Neuronal stem cell (in vitro differentiated cells): ENCODE measurements at regions not wholly inside any gene's neighbourhood (a gene's known extent, or its start where the extent isn't known, plus 50 kb on each side); places are given as distances from the start of the nearest gene placed in this dataset.

Experiments
- DNase-seq: peaks from one replicate; pipeline ENCODE4 v3.0.0-alpha.2; 2013; ENCODE audit warnings: low spot score
- H2AFZ ChIP-seq: one replicate; pipeline ENCODE4 v1.6.1; 2013; ENCODE audit warnings: mild to moderate bottlenecking, low read length, inconsistent platforms
- H2AK5ac ChIP-seq: 2 replicates; pipeline ENCODE4 v1.6.1; 2013; ENCODE audit warnings: low read depth, mild to moderate bottlenecking, inconsistent platforms, low read length, moderate library complexity, mixed read lengths
- H2BK120ac ChIP-seq: 2 replicates; pipeline ENCODE4 v1.6.1; 2013; ENCODE audit warnings: low read depth, mild to moderate bottlenecking, inconsistent platforms, low read length, moderate library complexity, mixed read lengths
- H2BK12ac ChIP-seq: one replicate; pipeline ENCODE4 v1.6.1; 2013; ENCODE audit warnings: low read length, inconsistent platforms
- H2BK15ac ChIP-seq: 2 replicates; pipeline ENCODE4 v1.6.1; 2013; ENCODE audit warnings: mild to moderate bottlenecking, low read length, inconsistent platforms, mixed read lengths
- H2BK5ac ChIP-seq: one replicate; pipeline ENCODE4 v1.6.1; 2013; ENCODE audit warnings: inconsistent platforms, mild to moderate bottlenecking, low read length, moderate library complexity
- H3K14ac ChIP-seq: one replicate; pipeline ENCODE4 v1.6.1; 2013; ENCODE audit warnings: low read length, inconsistent platforms
- H3K18ac ChIP-seq: 2 replicates; pipeline ENCODE4 v1.6.1; 2013; ENCODE audit warnings: low read length, inconsistent platforms
- H3K23ac ChIP-seq: 2 replicates; pipeline ENCODE4 v1.6.1; 2013; ENCODE audit warnings: low read depth, mild to moderate bottlenecking, mixed read lengths, low read length, inconsistent platforms; ENCODE audit not compliant: poor library complexity
- H3K27ac ChIP-seq: replicated peaks from 3 replicates; pipeline ENCODE4 v1.5.1; 2013; ENCODE audit warnings: low read length, inconsistent platforms
- H3K27me3 ChIP-seq, 3 experiments: 2 replicates each; pipeline ENCODE4 v1.6.1; 2013; ENCODE audit warnings: low read length in 3 of 3, mild to moderate bottlenecking in 2 of 3, inconsistent platforms in 1 of 3, low read depth in 1 of 3, mixed read lengths in 1 of 3, moderate library complexity in 1 of 3; ENCODE audit not compliant: control insufficient read depth in 3 of 3, insufficient read depth in 3 of 3
- H3K36me3 ChIP-seq, 2 donors: replicated peaks in 1 of 2; 2 replicates each; pipeline ENCODE4 v1.6.1; 2013; ENCODE audit warnings: low read length in 2 of 2; ENCODE audit not compliant: control insufficient read depth in 2 of 2, insufficient read depth in 2 of 2
- H3K4ac ChIP-seq: 2 replicates; pipeline ENCODE4 v1.6.1; 2013; ENCODE audit warnings: inconsistent platforms, mild to moderate bottlenecking, low read length, moderate library complexity
- H3K4me1 ChIP-seq, 2 donors: 1 replicate in 1 of 2; 2 replicates in 1 of 2; pipeline ENCODE4 v1.6.1; 2013; ENCODE audit warnings: low read length in 2 of 2, low read depth in 1 of 2; ENCODE audit not compliant: control insufficient read depth in 2 of 2, insufficient read depth in 1 of 2
- H3K4me2 ChIP-seq: one replicate; pipeline ENCODE4 v1.6.1; 2013; ENCODE audit warnings: mild to moderate bottlenecking, low read length, inconsistent platforms; ENCODE audit not compliant: insufficient read depth, poor library complexity, severe bottlenecking
- H3K4me3 ChIP-seq, 2 donors: 2 replicates each; pipeline ENCODE4 v1.5.1; 2013; ENCODE audit warnings: low read length in 2 of 2, mild to moderate bottlenecking in 2 of 2, inconsistent platforms in 1 of 2, moderate library complexity in 1 of 2
- H3K79me1 ChIP-seq: one replicate; pipeline ENCODE4 v1.6.1; 2013; ENCODE audit warnings: low read depth, mild to moderate bottlenecking, inconsistent platforms, low read length, moderate library complexity
- H3K9ac ChIP-seq: one replicate; pipeline ENCODE4 v1.6.1; 2013; ENCODE audit warnings: mild to moderate bottlenecking, low read depth, low read length, inconsistent platforms; ENCODE audit not compliant: poor library complexity
- H3K9me3 ChIP-seq, 2 donors: replicated peaks in 1 of 2; 2 replicates each; pipeline versions ENCODE3 to v1.6.1; 2013; ENCODE audit warnings: low read length in 2 of 2, mild to moderate bottlenecking in 2 of 2, inconsistent platforms in 1 of 2, low read depth in 1 of 2, mixed read lengths in 1 of 2, moderate library complexity in 1 of 2; ENCODE audit not compliant: control insufficient read depth in 2 of 2, insufficient read depth in 1 of 2
- H4K8ac ChIP-seq: one replicate; pipeline ENCODE4 v1.6.1; 2013; ENCODE audit warnings: low read depth, mild to moderate bottlenecking, inconsistent platforms, low read length, moderate library complexity
- H4K91ac ChIP-seq: one replicate; pipeline ENCODE4 v1.6.1; 2013; ENCODE audit warnings: low read length, low read depth, mild to moderate bottlenecking, inconsistent platforms; ENCODE audit not compliant: poor library complexity
- WGBS, 2 donors: extraction: QIAGEN DNeasy Blood & Tissue Kit; methylation state at CpG; one replicate each; pipeline ENCODE4 v1.1.7; 2013; ENCODE audit warnings: missing lambda C conversion rate in 2 of 2, mixed read lengths in 1 of 2; ENCODE audit not compliant: insufficient read length in 2 of 2, insufficient replicate concordance in 1 of 2; ENCODE audit errors: extremely low coverage in 2 of 2; 5-methylcytosine and 5-hydroxymethylcytosine counted together

DNA sequence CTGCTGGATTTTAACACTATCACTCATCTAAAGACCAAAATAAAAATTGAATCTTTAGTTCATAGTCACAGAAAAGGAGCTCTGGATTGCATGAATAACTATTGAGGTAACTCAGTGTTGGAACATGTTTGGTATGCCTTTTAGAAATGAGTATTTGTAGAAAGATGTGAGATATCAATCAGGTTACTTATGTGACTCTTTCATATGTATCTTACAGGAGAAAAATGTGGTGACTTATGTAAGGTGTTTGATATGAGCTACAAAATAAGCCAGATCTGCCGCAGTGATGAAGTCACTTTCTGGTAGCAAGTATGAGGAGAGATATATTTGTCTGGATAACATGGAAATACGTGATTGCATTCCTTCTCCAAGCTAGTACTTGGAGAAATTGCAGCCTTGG is 1653.3 kb upstream of the PCDH7 start:
- no peaks in the 10 kb centered on the region for H3K36me3 ChIP-seq
- H3K4me1 ChIP-seq, result no peaks in the 10 kb centered on the region
- no peak overlapping the region for H3K23ac ChIP-seq
- H2BK5ac ChIP-seq, result no peak overlapping the region
- no peak overlapping the region for H3K9ac ChIP-seq
- no peak for DNase-seq
- H3K27me3 ChIP-seq, result no peaks in the 10 kb centered on the region
- H2BK15ac ChIP-seq, result no peak overlapping the region
- no peak overlapping the region for H2BK12ac ChIP-seq
- no peak overlapping the region for H4K8ac ChIP-seq
- H3K4me2 ChIP-seq, result no peak overlapping the region
- no peak overlapping the region for H2AK5ac ChIP-seq
- H3K9me3 ChIP-seq, result peaks cover 0 to 5% of the 10 kb centered on the region in 2 donors
- no peak overlapping the region for H3K4me3 ChIP-seq
- H2BK120ac ChIP-seq, result no peak overlapping the region
- H3K14ac ChIP-seq, result no peak overlapping the region
- H3K79me1 ChIP-seq, result no peaks in the 10 kb centered on the region
- no peak overlapping the region for H2AFZ ChIP-seq
- H3K4ac ChIP-seq, result no peak overlapping the region
- H3K27ac ChIP-seq, result no peak overlapping the region
- no peak overlapping the region for H4K91ac ChIP-seq
- H3K18ac ChIP-seq, result no peak overlapping the region
- WGBS, 2 donors, result no CpG with 5 or more reads among the region's 2 CpGs

DNA sequence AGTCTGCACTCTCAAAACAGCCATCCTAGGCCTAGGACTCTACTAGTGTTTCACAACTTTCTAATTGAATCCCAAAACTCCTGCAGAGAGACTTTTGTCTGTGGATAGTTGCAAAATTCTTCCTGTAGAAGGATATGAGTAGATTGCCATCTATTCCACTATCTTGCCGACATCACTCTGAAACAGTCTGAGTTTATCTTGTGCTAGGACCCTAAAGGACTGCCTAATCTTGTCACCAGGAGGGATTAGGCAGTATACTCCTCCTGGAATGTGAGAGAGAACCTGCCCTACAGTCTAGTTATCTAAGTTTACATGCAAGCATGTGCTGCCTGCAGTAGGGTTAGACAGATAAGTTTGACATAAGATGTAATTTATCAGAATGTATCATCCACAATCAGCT is 1646.6 kb upstream of the PCDH7 start:
- Histone ChIP-seq H3K4me3 (no peak overlapping the region), H3K79me1 (no peaks in the 10 kb centered on the region), H2AFZ (no peak overlapping the region), H3K23ac (no peak overlapping the region), H3K9ac (no peak overlapping the region), H2BK12ac (no peak overlapping the region), H3K9me3 (peaks cover 5 to 9% of the 10 kb centered on the region in 2 donors), H3K4me1 (no peaks in the 10 kb centered on the region), H4K91ac (no peak overlapping the region), H3K14ac (no peak overlapping the region), H4K8ac (peak overlapping the region; percentile 73), H3K27me3 (no peaks in the 10 kb centered on the region), H3K4ac (no peak overlapping the region), H2BK15ac (no peak overlapping the region), H3K36me3 (peaks cover 0 to 2% of the 10 kb centered on the region in 2 donors), H3K4me2 (no peak overlapping the region), H2BK120ac (no peak overlapping the region), H2BK5ac (no peak overlapping the region), H3K27ac (no peak overlapping the region), H2AK5ac (no peak overlapping the region), H3K18ac (no peak overlapping the region)
- DNase-seq, result no peak
- no CpG with 5 or more reads among the region's 1 CpG for WGBS, 2 donors

GRCh38 chr4:29075366-29075765 is 1644.8 kb upstream of the PCDH7 start:
- Histone ChIP-seq H2BK15ac (no peak overlapping the region), H3K4ac (no peak overlapping the region), H2BK120ac (no peak overlapping the region), H4K8ac (no peak overlapping the region), H3K4me1 (no peaks in the 10 kb centered on the region), H2AFZ (no peak overlapping the region), H3K18ac (no peak overlapping the region), H2BK12ac (no peak overlapping the region), H3K4me3 (no peak overlapping the region), H2BK5ac (no peak overlapping the region), H3K23ac (no peak overlapping the region), H3K9me3 (peaks cover 5 to 9% of the 10 kb centered on the region in 2 donors), H2AK5ac (no peak overlapping the region), H3K4me2 (no peak overlapping the region), H3K36me3 (peaks cover 0 to 2% of the 10 kb centered on the region in 2 donors), H3K79me1 (no peaks in the 10 kb centered on the region), H4K91ac (no peak overlapping the region), H3K27ac (no peak overlapping the region), H3K9ac (no peak overlapping the region), H3K14ac (no peak overlapping the region), H3K27me3 (no peaks in the 10 kb centered on the region)
- no peak for DNase-seq
- no CpG with 5 or more reads among the region's 6 CpGs for WGBS, 2 donors

DNA sequence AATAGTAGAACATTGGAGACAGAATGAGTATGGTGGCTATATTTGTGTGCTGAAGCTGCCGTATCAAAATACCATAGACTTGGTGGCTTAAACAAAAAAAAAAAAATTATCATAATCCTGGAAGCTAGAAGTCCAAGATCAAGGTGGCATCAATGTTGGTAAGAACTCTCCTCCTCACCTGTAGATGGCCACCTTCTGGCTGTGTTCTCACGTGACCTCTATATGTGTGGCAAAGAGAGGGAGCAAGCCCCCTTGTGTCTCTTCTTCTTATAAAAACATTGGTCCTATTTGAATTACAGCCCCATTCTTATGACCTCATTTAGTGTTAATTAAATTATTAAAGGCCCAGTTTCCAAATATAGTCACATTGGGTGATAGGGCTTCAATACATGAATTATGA is 1640.9 kb upstream of the PCDH7 start:
- Histone ChIP-seq H3K4me2 (no peak overlapping the region), H3K27me3 (no peaks in the 10 kb centered on the region), H4K8ac (no peak overlapping the region), H3K18ac (no peak overlapping the region), H3K9ac (no peak overlapping the region), H2AFZ (no peak overlapping the region), H3K14ac (no peak overlapping the region), H3K4me1 (no peaks in the 10 kb centered on the region), H2BK12ac (no peak overlapping the region), H3K36me3 (no peaks in the 10 kb centered on the region), H2AK5ac (no peak overlapping the region), H3K4ac (no peak overlapping the region), H2BK15ac (no peak overlapping the region), H2BK120ac (no peak overlapping the region), H3K79me1 (no peaks in the 10 kb centered on the region), H3K4me3 (no peak overlapping the region), H3K23ac (no peak overlapping the region), H3K9me3 (no peaks in the 10 kb centered on the region), H3K27ac (no peak overlapping the region), H2BK5ac (no peak overlapping the region), H4K91ac (no peak overlapping the region)
- DNase-seq, result no peak
- no CpG with 5 or more reads among the region's 2 CpGs for WGBS, 2 donors
